IMR-90 (cell line): ENCODE measurements at regions not wholly inside any gene's neighbourhood (a gene's known extent, or its start where the extent isn't known, plus 50 kb on each side); places are given as distances from the start of the nearest gene placed in this dataset.

Experiments
- ATAC-seq: fragments of 200-7000 bp; cut with Tn5 transposase; 2 replicates; pipeline ENCODE4 v1.9.1; 2020; ENCODE audit warnings: low read depth, mild to moderate bottlenecking, moderate library complexity
- BruUV-seq: library from RNA; stranded (reverse); fragments of 400-500 nt; replicated peaks from 2 replicates; lab custom pipeline; 2021; lab: Mats Ljungman, UMichigan
- CTCF ChIA-PET: fragments of 300-600 bp; formaldehyde crosslinking; extraction: SDS; loops from one replicate; lab custom pipeline; 2021; ENCODE audit warnings: antibody characterized with exemption; lab: Yijun Ruan, JAX
- POLR2A ChIA-PET: fragments of 300-600 bp; sonication (Branson Sonifier 250); formaldehyde crosslinking; loops from one replicate; lab custom pipeline; 2022; ENCODE audit warnings: antibody characterized with exemption; ENCODE audit not compliant: unreplicated experiment; lab: Charles Lee
- DNase-seq: peaks from one replicate; pipeline ENCODE4 v3.0.0; 2013
- H2AFZ ChIP-seq: replicated peaks from 2 replicates; pipeline ENCODE3; 2013; ENCODE audit warnings: low read length, mild to moderate bottlenecking; ENCODE audit not compliant: poor library complexity
- H2AK5ac ChIP-seq: 2 replicates; pipeline ENCODE4 v1.6.1; 2013; ENCODE audit warnings: low read depth, low read length, inconsistent platforms
- H2AK9ac ChIP-seq: replicated peaks from 2 replicates; pipeline ENCODE3; 2013; ENCODE audit warnings: mild to moderate bottlenecking, low read depth, low read length, moderate library complexity; ENCODE audit not compliant: poor library complexity
- H2BK120ac ChIP-seq: 2 replicates; pipeline ENCODE4 v1.6.1; 2013; ENCODE audit warnings: low read depth, low read length, inconsistent platforms
- H2BK15ac ChIP-seq: 3 replicates; pipeline ENCODE4 v1.6.1; 2013; ENCODE audit warnings: low read depth, low read length, inconsistent platforms
- H2BK20ac ChIP-seq: 2 replicates; pipeline ENCODE4 v1.6.1; 2013; ENCODE audit warnings: low read depth, mild to moderate bottlenecking, inconsistent platforms, low read length, moderate library complexity
- H2BK5ac ChIP-seq: 2 replicates; pipeline ENCODE4 v1.6.1; 2013; ENCODE audit warnings: mild to moderate bottlenecking, low read depth, low read length, inconsistent platforms; ENCODE audit not compliant: poor library complexity, severe bottlenecking
- H3K14ac ChIP-seq: replicated peaks from 2 replicates; pipeline ENCODE4 v1.6.1; 2013; ENCODE audit warnings: low read depth, low read length, inconsistent platforms
- H3K18ac ChIP-seq: 2 replicates; pipeline ENCODE4 v1.6.1; 2013; ENCODE audit warnings: low read depth, low read length, control low read depth
- H3K23ac ChIP-seq: 2 replicates; pipeline ENCODE4 v1.6.1; 2013; ENCODE audit warnings: low read depth, low read length, inconsistent platforms
- H3K27ac ChIP-seq: 2 replicates; pipeline ENCODE4 v1.5.1; 2013; ENCODE audit warnings: mild to moderate bottlenecking, control low read depth, low read length; ENCODE audit not compliant: insufficient read depth
- H3K27me3 ChIP-seq: 2 replicates; pipeline ENCODE4 v1.6.1; 2013; ENCODE audit warnings: low read length; ENCODE audit not compliant: control insufficient read depth, insufficient read depth
- H3K36me3 ChIP-seq: 2 replicates; pipeline ENCODE4 v1.6.1; 2013; ENCODE audit warnings: low read length, mixed read lengths; ENCODE audit not compliant: control insufficient read depth, insufficient read depth
- H3K4ac ChIP-seq: 2 replicates; pipeline ENCODE4 v1.6.1; 2013; ENCODE audit warnings: low read depth, low read length, inconsistent platforms
- H3K4me1 ChIP-seq: 2 replicates; pipeline ENCODE4 v1.6.1; 2013; ENCODE audit warnings: low read length, mixed read lengths; ENCODE audit not compliant: control insufficient read depth, insufficient read depth
- H3K4me2 ChIP-seq: 2 replicates; pipeline ENCODE4 v1.6.1; 2013; ENCODE audit warnings: low read depth, mild to moderate bottlenecking, control low read depth, low read length, moderate library complexity
- H3K4me3 ChIP-seq: 2 replicates; pipeline ENCODE4 v1.5.1; 2013; ENCODE audit warnings: low read depth, mild to moderate bottlenecking, control low read depth, low read length, moderate library complexity; ENCODE audit not compliant: insufficient read depth
- H3K56ac ChIP-seq: 2 replicates; pipeline ENCODE4 v1.6.1; 2013; ENCODE audit warnings: low read length, inconsistent platforms; ENCODE audit not compliant: insufficient read depth; ENCODE audit errors: extremely low read depth
- H3K79me1 ChIP-seq, 2 experiments: 2 replicates each; pipeline ENCODE4 v1.6.1; 2013; ENCODE audit warnings: low read length in 2 of 2, inconsistent platforms in 1 of 2, low read depth in 1 of 2
- H3K9ac ChIP-seq: 2 replicates; pipeline ENCODE4 v1.6.1; 2013; ENCODE audit warnings: low read depth, low read length, control low read depth
- H3K9me1 ChIP-seq: 2 replicates; pipeline ENCODE4 v1.6.1; 2013; ENCODE audit warnings: low read length, inconsistent platforms; ENCODE audit not compliant: insufficient read depth
- H3K9me3 ChIP-seq: 2 replicates; pipeline ENCODE4 v1.6.1; 2013; ENCODE audit warnings: low read length; ENCODE audit not compliant: control insufficient read depth, insufficient read depth
- H4K20me1 ChIP-seq: 2 replicates; pipeline ENCODE4 v1.6.1; 2013; ENCODE audit warnings: low read length, inconsistent platforms; ENCODE audit not compliant: insufficient read depth
- H4K5ac ChIP-seq: 2 replicates; pipeline ENCODE4 v1.6.1; 2013; ENCODE audit warnings: mild to moderate bottlenecking, low read depth, low read length, control low read depth
- H4K8ac ChIP-seq, 2 experiments: 2 replicates each; pipeline ENCODE4 v1.6.1; 2013; ENCODE audit warnings: low read depth in 2 of 2, low read length in 2 of 2, control low read depth in 1 of 2, inconsistent platforms in 1 of 2
- H4K91ac ChIP-seq: 2 replicates; pipeline ENCODE4 v1.6.1; 2013; ENCODE audit warnings: low read depth, low read length, inconsistent platforms; ENCODE audit not compliant: insufficient read depth
- BHLHE40 ChIP-seq: fragments of 150-350 bp; IDR thresholded peaks from 2 replicates; pipeline ENCODE4 v1.6.1; 2016; ENCODE audit warnings: mild to moderate bottlenecking, low read depth, low read length
- MAFK ChIP-seq: IDR thresholded peaks from 2 replicates; pipeline ENCODE4 v1.6.1; 2012; ENCODE audit warnings: low read depth, low read length, improper control_type of control experiment
- WGBS, 2 experiments: methylation state at CpG; one replicate each; pipeline versions ENCODE4 v1.1.5 to v1.1.7; 2013; ENCODE audit warnings: missing lambda C conversion rate in 2 of 2; ENCODE audit not compliant: insufficient read length in 1 of 2; ENCODE audit errors: extremely low coverage in 2 of 2; 5-methylcytosine and 5-hydroxymethylcytosine counted together
- dilution Hi-C: fragments of 300-500 bp; cut with HindIII; formaldehyde crosslinking; loops from one replicate; pipeline ENCODE4 v1.14.3; 2018; ENCODE audit warnings: low sequenced_read_pairs; ENCODE audit not compliant: unreplicated experiment
- in situ Hi-C: fragments of 300-500 bp; cut with MboI; formaldehyde crosslinking; loops from 3 replicates; pipeline ENCODE4 v1.14.3; 2019; ENCODE audit warnings: low sequenced_read_pairs, inconsistent platforms, mixed read lengths
- intact Hi-C: fragments of 100-400 bp; cut with micrococcal nuclease; formaldehyde crosslinking; loops from 2 replicates; pipeline ENCODE4 v1.10.0; 2022

DNA sequence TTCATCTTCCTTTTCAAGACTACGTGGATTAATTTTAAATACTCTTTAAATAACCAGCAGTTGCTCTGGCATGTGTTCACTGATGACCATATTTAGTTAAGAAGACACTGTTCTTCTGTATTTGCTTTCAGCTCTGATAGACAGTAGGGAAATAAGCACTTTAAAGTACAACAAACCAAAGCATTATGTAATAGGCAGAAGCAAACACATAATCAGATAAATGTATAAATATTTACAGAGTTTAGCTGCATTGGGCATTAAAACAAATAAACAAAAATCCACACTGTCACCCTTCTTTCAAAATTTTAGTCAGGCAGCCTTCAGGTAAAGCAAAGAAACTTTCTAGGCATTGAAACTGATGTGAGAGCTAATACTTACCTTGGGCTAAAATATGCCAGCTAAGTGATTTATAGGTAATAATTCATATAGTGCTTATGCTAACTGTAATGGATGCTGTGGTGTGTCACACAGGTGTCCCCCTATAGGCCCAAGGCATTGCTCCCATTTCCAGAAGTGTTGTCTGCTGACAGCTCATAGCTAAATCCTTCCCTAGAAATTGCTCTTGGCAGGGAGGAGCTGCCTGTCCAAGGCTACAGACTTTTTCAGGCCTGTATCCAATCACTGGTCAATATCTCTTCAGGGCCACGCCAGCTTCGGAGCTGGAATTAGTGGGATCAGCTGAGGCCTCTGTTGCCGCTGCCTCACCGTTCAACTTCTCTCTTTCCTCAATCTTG, 111.5 kb upstream of the CITED2 start:
- Histone ChIP-seq H3K4me1 (no peaks in the 10 kb centered on the region), H2AFZ (no peak overlapping the region), H3K4ac (0 out of 2 replicates have a peak overlapping the region, but pooled peaks have one; percentile 29), H4K20me1 (no peaks in the 10 kb centered on the region), H3K36me3 (no peaks in the 10 kb centered on the region), H2BK120ac (no peak overlapping the region), H3K79me1 (no peaks in the 10 kb centered on the region), H3K9me1 (0 out of 2 replicates have a peak, but pooled peaks cover 2% of the 10 kb centered on the region), H3K27ac (no peak overlapping the region), H3K18ac (no peak overlapping the region), H4K5ac (no peak overlapping the region), H3K56ac (no peak overlapping the region), H2BK5ac (no peak overlapping the region), H4K8ac (no peak overlapping the region), H2BK20ac (no peak overlapping the region), H3K4me2 (no peak overlapping the region), H4K91ac (no peak overlapping the region), H3K9ac (no peak overlapping the region), H3K14ac (no peak overlapping the region), H3K9me3 (no peaks in the 10 kb centered on the region), H3K27me3 (no peaks in the 10 kb centered on the region), H2AK5ac (no peak overlapping the region), H2BK15ac (no peak overlapping the region), H2AK9ac (no peak overlapping the region), H3K23ac (no peak overlapping the region), H3K4me3 (no peak overlapping the region)
- in situ Hi-C loops (no loop called here), dilution Hi-C loops (no loop called here), intact Hi-C loops (no loop called here)
- WGBS, 2 experiments: 75% methylated on average over 2 of the region's 5 CpGs; no CpG with 5 or more reads in 1 of the 2 experiments
- no TSS peak for BruUV-seq
- DNase-seq (no peak), ATAC-seq (no peak)
- ChIA-PET POLR2A (no interaction called here), CTCF (no interaction called here)
- TF ChIP-seq MAFK (peak; percentile 16; the same call in 1 of the 2 replicates), BHLHE40 (no peak)
